SK-N-SH (cell line): ENCODE measurements at regions not wholly inside any gene's neighbourhood (a gene's known extent, or its start where the extent isn't known, plus 50 kb on each side); places are given as distances from the start of the nearest gene placed in this dataset.

Source experiments
- CTCF ChIA-PET: fragments of 300-600, 350-600 bp; formaldehyde crosslinking; extraction: SDS; loops from one replicate; lab custom pipeline; 2021; lab: Yijun Ruan, JAX
- POLR2A ChIA-PET: fragments of 350-600 bp; sonication (Branson Sonifier 250); formaldehyde crosslinking; extraction: SDS; loops from one replicate; lab custom pipeline; 2020; ENCODE audit warnings: antibody characterized with exemption, inconsistent platforms; lab: Yijun Ruan, JAX
- DNase-seq: peaks from one replicate; pipeline ENCODE4 v3.0.0; 2012
- H2AFZ ChIP-seq: fragments of 200-600 bp; sonication (generic); 2 replicates; pipeline ENCODE4 v1.8.1; 2016; ENCODE audit warnings: antibody characterized with exemption, mild to moderate bottlenecking, low read depth
- H3F3A ChIP-seq: fragments of 200-600 bp; sonication (generic); replicated peaks from 2 replicates; pipeline ENCODE3; 2016; ENCODE audit warnings: antibody characterized with exemption, mild to moderate bottlenecking; ENCODE audit not compliant: insufficient read depth
- H3K27ac ChIP-seq, 2 experiments: fragments of 200-500 bp in 1 of 2; fragments of 200-600 bp in 1 of 2; sonication (Bioruptor generic) in 1 of 2; sonication (generic), shearing (Covaris generic) in 1 of 2; 2 replicates each; pipeline versions ENCODE4 v1.5.1 to v1.6.1; 2014 to 2016; ENCODE audit warnings: low read depth in 2 of 2, inconsistent platforms in 1 of 2, low read length in 1 of 2, mild to moderate bottlenecking in 1 of 2, mixed read lengths in 1 of 2
- H3K27me3 ChIP-seq: fragments of 200-600 bp; sonication (generic), shearing (Covaris generic); 2 replicates; pipeline ENCODE4 v1.6.1; 2016; ENCODE audit warnings: mixed run types; ENCODE audit not compliant: insufficient read depth
- H3K36me3 ChIP-seq, 2 experiments: fragments of 200-500 bp in 1 of 2; fragments of 200-600 bp in 1 of 2; sonication (Bioruptor generic) in 1 of 2; sonication (generic) in 1 of 2; replicated peaks in 1 of 2; 2 replicates each; pipeline versions ENCODE3 to v1.5.1; 2014 to 2016; ENCODE audit warnings: low read length in 1 of 2, mild to moderate bottlenecking in 1 of 2; ENCODE audit not compliant: insufficient read depth in 2 of 2, control insufficient read depth in 1 of 2
- H3K4me1 ChIP-seq, 2 experiments: fragments of 200-500 bp in 1 of 2; fragments of 200-600 bp in 1 of 2; sonication (Bioruptor generic) in 1 of 2; sonication (generic), shearing (Covaris generic) in 1 of 2; 2 replicates each; pipeline versions ENCODE4 v1.5.1 to v1.6.1; 2014 to 2016; ENCODE audit warnings: low read depth in 1 of 2, low read length in 1 of 2, mixed run types in 1 of 2; ENCODE audit not compliant: insufficient read depth in 2 of 2, control insufficient read depth in 1 of 2
- H3K4me2 ChIP-seq: fragments of 200-600 bp; sonication (generic), shearing (Covaris generic); 2 replicates; pipeline ENCODE4 v1.6.1; 2017; ENCODE audit warnings: mixed run types
- H3K4me3 ChIP-seq, 2 experiments: fragments of 200-500 bp in 1 of 2; fragments of 200-600 bp in 1 of 2; sonication (Bioruptor generic) in 1 of 2; sonication (generic), shearing (Covaris generic) in 1 of 2; 2 replicates each; pipeline versions ENCODE4 v1.5.1 to v1.8.1; 2014 to 2016; ENCODE audit warnings: low read depth in 2 of 2, inconsistent platforms in 1 of 2, low read length in 1 of 2, mild to moderate bottlenecking in 1 of 2, mixed read lengths in 1 of 2, moderate library complexity in 1 of 2
- H3K79me2 ChIP-seq: fragments of 200-600 bp; sonication (generic); 2 replicates; pipeline ENCODE4 v1.8.1; 2017; ENCODE audit warnings: mild to moderate bottlenecking; ENCODE audit not compliant: insufficient read depth
- H3K9ac ChIP-seq: fragments of 200-600 bp; sonication (generic); 2 replicates; pipeline ENCODE4 v1.6.1; 2017; ENCODE audit warnings: mixed run types
- H3K9me2 ChIP-seq: fragments of 200-600 bp; sonication (generic); 2 replicates; pipeline ENCODE4 v1.6.1; 2017; ENCODE audit warnings: mixed run types
- H3K9me3 ChIP-seq: fragments of 200-600 bp; sonication (generic); 2 replicates; pipeline ENCODE4 v1.6.1; 2017; ENCODE audit warnings: mixed run types, mild to moderate bottlenecking, moderate library complexity
- H4K20me1 ChIP-seq: fragments of 200-600 bp; sonication (generic); 2 replicates; pipeline ENCODE4 v1.6.1; 2017; ENCODE audit warnings: mild to moderate bottlenecking, mixed run types; ENCODE audit not compliant: insufficient read depth
- FOSL2 ChIP-seq: IDR thresholded peaks from 2 replicates; pipeline ENCODE4 v1.4.0; 2012; ENCODE audit warnings: low read depth, mild to moderate bottlenecking, moderate library complexity, borderline replicate concordance
- FOXJ3 ChIP-seq: sonication (generic); formaldehyde crosslinking; IDR thresholded peaks from 2 replicates; pipeline ENCODE4 v1.5.1; 2020; ENCODE audit warnings: mild to moderate bottlenecking, missing genetic modification reagents
- FOXM1 ChIP-seq: IDR thresholded peaks from 2 replicates; pipeline ENCODE4 v1.4.0; 2012; ENCODE audit warnings: low read depth, mild to moderate bottlenecking
- GABPA ChIP-seq: IDR thresholded peaks from 2 replicates; pipeline ENCODE4 v1.4.0; 2012; ENCODE audit warnings: low read depth, mild to moderate bottlenecking
- GATA2 ChIP-seq: sonication (generic); formaldehyde crosslinking; IDR thresholded peaks from 2 replicates; pipeline ENCODE4 v1.5.0; 2020; ENCODE audit warnings: mild to moderate bottlenecking, missing genetic modification reagents
- JUND ChIP-seq: IDR thresholded peaks from 2 replicates; pipeline ENCODE4 v1.4.0; 2012
- MEF2A ChIP-seq: IDR thresholded peaks from 2 replicates; pipeline ENCODE4 v1.4.0; 2012; ENCODE audit warnings: low read depth, borderline replicate concordance
- NRF1 ChIP-seq: IDR thresholded peaks from 2 replicates; pipeline ENCODE4 v1.6.1; 2012; ENCODE audit warnings: low read depth, mild to moderate bottlenecking, low read length
- RAD21 ChIP-seq: IDR thresholded peaks from 2 replicates; pipeline ENCODE4 v1.6.1; 2012; ENCODE audit warnings: mild to moderate bottlenecking, low read length
- SMC3 ChIP-seq: IDR thresholded peaks from 2 replicates; pipeline ENCODE4 v1.6.1; 2012; ENCODE audit warnings: low read depth, low read length, improper control_type of control experiment
- TEAD4 ChIP-seq: IDR thresholded peaks from 2 replicates; pipeline ENCODE4 v1.4.0; 2012; ENCODE audit warnings: mild to moderate bottlenecking, borderline replicate concordance; ENCODE audit not compliant: insufficient read depth
- WGBS: methylation state at CpG from one replicate; pipeline ENCODE4 v1.1.6; 2017; ENCODE audit warnings: low lambda C conversion rate; 5-methylcytosine and 5-hydroxymethylcytosine counted together
- TF ChIP-seq, protein P1 (sequence below): fragments of 150-350 bp; IDR thresholded peaks from 2 replicates; pipeline ENCODE4 v1.6.1; 2017; ENCODE audit warnings: antibody characterized with exemption, low read length, low read depth, borderline replicate concordance
- TF ChIP-seq, protein P2 (sequence below): fragments of 200-600 bp; sonication (generic); IDR thresholded peaks from 2 replicates; pipeline ENCODE4 v1.6.1; 2017; ENCODE audit warnings: antibody characterized with exemption, mild to moderate bottlenecking, moderate library complexity
- TF ChIP-seq, protein P3 (sequence below): IDR thresholded peaks from 2 replicates; pipeline ENCODE4 v1.4.0; 2012; ENCODE audit warnings: low read depth
- TF ChIP-seq, protein P4 (sequence below): fragments of 150-350 bp; IDR thresholded peaks from 2 replicates; pipeline ENCODE4 v1.6.1; 2016; ENCODE audit warnings: mild to moderate bottlenecking, low read depth, low read length

DNA sequence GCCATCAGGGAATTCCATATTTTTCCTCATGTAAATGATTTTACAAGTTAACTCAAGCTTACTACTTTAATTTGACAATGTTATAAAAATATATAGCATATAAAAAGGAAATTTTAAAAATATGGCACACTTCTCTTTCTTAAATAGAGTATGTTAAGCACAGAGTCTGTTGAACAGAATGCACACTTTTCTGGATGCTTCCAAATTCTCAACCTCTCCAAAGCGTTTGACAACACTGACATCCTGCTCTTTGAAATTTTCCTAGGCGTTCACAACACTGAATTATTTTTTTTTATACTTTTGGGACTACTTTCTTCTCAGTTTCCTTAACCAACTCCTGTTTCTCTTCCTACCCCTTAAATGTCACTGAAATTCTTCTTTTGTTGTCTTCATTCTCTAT lies 117.8 kb upstream of the PLXNA2 start:
- no peak overlapping the region for H3K9ac ChIP-seq
- H3K4me2 ChIP-seq, result no peak overlapping the region
- 18% methylated on average over 2 of the region's 2 CpGs for WGBS
- H3K9me2 ChIP-seq, result no peaks in the 10 kb centered on the region
- no peaks in the 10 kb centered on the region for H3K36me3 ChIP-seq
- no peaks in the 10 kb centered on the region for H3K9me3 ChIP-seq
- H3K79me2 ChIP-seq, result no peaks in the 10 kb centered on the region
- CTCF ChIA-PET, result interaction anchor here (1.6 kb wide), 1 partner anchor 16 kb away, joined by 3 read pairs; no protein-coding TSS in a partner anchor
- no peaks in the 10 kb centered on the region for H3K27me3 ChIP-seq
- H3F3A ChIP-seq, result no peaks in the 10 kb centered on the region
- H3K4me1 ChIP-seq, result peaks cover 0 to 2% of the 10 kb centered on the region in 2 experiments; a peak in 1 of 4 replicates
- DNase-seq, result no peak
- no peak overlapping the region for H2AFZ ChIP-seq
- H3K27ac ChIP-seq, result no peak overlapping the region
- TF ChIP-seq JUND (no peak), GABPA (no peak), TEAD4 (no peak), FOSL2 (no peak), MEF2A (no peak)
- TF ChIP-seq, protein P1, sequence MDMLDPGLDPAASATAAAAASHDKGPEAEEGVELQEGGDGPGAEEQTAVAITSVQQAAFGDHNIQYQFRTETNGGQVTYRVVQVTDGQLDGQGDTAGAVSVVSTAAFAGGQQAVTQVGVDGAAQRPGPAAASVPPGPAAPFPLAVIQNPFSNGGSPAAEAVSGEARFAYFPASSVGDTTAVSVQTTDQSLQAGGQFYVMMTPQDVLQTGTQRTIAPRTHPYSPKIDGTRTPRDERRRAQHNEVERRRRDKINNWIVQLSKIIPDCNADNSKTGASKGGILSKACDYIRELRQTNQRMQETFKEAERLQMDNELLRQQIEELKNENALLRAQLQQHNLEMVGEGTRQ, result no peak
- H4K20me1 ChIP-seq, result no peaks in the 10 kb centered on the region
- no peak overlapping the region for H3K4me3 ChIP-seq
- POLR2A ChIA-PET, result no interaction called here

DNA sequence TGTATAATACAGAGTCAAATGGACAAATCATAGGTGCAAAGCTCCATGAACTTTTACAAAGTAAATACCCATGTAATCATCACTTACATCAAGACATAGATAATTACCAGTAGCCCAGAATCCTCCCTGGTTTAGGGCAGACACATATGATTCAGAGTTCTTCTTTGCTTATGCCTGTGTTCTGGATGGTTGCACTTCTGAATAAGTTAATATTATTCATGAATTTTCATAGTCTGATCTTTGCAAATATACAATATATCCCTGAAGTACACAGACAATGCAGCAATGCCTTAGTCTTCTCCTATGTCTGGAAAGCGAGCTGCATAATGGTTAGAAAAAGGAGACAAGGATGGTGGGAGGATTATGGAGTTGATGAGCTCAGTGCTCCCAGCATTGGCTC lies 122.4 kb upstream of the PLXNA2 start:
- POLR2A ChIA-PET, result no interaction called here
- H3K27ac ChIP-seq, result no peak overlapping the region
- no peaks in the 10 kb centered on the region for H3K79me2 ChIP-seq
- no peaks in the 10 kb centered on the region for H3K27me3 ChIP-seq
- H4K20me1 ChIP-seq, result no peaks in the 10 kb centered on the region
- no peaks in the 10 kb centered on the region for H3K36me3 ChIP-seq
- H2AFZ ChIP-seq, result no peak overlapping the region
- H3K4me2 ChIP-seq, result no peak overlapping the region
- no peak overlapping the region for H3K9ac ChIP-seq
- no peaks in the 10 kb centered on the region for H3K9me3 ChIP-seq
- H3K4me1 ChIP-seq, result no peaks in the 10 kb centered on the region; a peak in 1 of 4 replicates
- H3K9me2 ChIP-seq, result no peaks in the 10 kb centered on the region
- TF ChIP-seq RAD21 (no peak), JUND (no peak), NRF1 (no peak), FOXJ3 (CRISPR knock-in tag) (no peak), GATA2 (CRISPR knock-in tag) (no peak), FOXM1 (no peak), MEF2A (no peak), SMC3 (no peak)
- TF ChIP-seq, protein P2, sequence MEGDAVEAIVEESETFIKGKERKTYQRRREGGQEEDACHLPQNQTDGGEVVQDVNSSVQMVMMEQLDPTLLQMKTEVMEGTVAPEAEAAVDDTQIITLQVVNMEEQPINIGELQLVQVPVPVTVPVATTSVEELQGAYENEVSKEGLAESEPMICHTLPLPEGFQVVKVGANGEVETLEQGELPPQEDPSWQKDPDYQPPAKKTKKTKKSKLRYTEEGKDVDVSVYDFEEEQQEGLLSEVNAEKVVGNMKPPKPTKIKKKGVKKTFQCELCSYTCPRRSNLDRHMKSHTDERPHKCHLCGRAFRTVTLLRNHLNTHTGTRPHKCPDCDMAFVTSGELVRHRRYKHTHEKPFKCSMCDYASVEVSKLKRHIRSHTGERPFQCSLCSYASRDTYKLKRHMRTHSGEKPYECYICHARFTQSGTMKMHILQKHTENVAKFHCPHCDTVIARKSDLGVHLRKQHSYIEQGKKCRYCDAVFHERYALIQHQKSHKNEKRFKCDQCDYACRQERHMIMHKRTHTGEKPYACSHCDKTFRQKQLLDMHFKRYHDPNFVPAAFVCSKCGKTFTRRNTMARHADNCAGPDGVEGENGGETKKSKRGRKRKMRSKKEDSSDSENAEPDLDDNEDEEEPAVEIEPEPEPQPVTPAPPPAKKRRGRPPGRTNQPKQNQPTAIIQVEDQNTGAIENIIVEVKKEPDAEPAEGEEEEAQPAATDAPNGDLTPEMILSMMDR, result no peak
- TF ChIP-seq, protein P3, sequence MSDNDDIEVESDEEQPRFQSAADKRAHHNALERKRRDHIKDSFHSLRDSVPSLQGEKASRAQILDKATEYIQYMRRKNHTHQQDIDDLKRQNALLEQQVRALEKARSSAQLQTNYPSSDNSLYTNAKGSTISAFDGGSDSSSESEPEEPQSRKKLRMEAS, result no peak
- TF ChIP-seq, protein P4, sequence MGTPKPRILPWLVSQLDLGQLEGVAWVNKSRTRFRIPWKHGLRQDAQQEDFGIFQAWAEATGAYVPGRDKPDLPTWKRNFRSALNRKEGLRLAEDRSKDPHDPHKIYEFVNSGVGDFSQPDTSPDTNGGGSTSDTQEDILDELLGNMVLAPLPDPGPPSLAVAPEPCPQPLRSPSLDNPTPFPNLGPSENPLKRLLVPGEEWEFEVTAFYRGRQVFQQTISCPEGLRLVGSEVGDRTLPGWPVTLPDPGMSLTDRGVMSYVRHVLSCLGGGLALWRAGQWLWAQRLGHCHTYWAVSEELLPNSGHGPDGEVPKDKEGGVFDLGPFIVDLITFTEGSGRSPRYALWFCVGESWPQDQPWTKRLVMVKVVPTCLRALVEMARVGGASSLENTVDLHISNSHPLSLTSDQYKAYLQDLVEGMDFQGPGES, result no peak
- TF ChIP-seq, all 33 proteins: peak for 0
- DNase-seq, result no peak
- CTCF ChIA-PET, result interaction anchor here (0.7 to 1.8 kb wide), 3 partner anchors 12 to 128 kb away, joined by 3 to 5 read pairs (median 4); no protein-coding TSS in a partner anchor
- Histone ChIP-seq H3F3A (no peaks in the 10 kb centered on the region), H3K4me3 (no peak overlapping the region)
- WGBS, result 18% methylated on average over 1 of the region's 1 CpG
